SK-N-SH (cell line): ENCODE measurements at regions not wholly inside any gene's neighbourhood (a gene's known extent, or its start where the extent isn't known, plus 50 kb on each side); places are given as distances from the start of the nearest gene placed in this dataset.

ENCODE experiments used
- CTCF ChIA-PET: fragments of 300-600, 350-600 bp; formaldehyde crosslinking; extraction: SDS; loops from one replicate; lab custom pipeline; 2021; lab: Yijun Ruan, JAX
- POLR2A ChIA-PET: fragments of 350-600 bp; sonication (Branson Sonifier 250); formaldehyde crosslinking; extraction: SDS; loops from one replicate; lab custom pipeline; 2020; ENCODE audit warnings: antibody characterized with exemption, inconsistent platforms; lab: Yijun Ruan, JAX
- DNase-seq: peaks from one replicate; pipeline ENCODE4 v3.0.0; 2012
- H2AFZ ChIP-seq: fragments of 200-600 bp; sonication (generic); 2 replicates; pipeline ENCODE4 v1.8.1; 2016; ENCODE audit warnings: antibody characterized with exemption, mild to moderate bottlenecking, low read depth
- H3F3A ChIP-seq: fragments of 200-600 bp; sonication (generic); replicated peaks from 2 replicates; pipeline ENCODE3; 2016; ENCODE audit warnings: antibody characterized with exemption, mild to moderate bottlenecking; ENCODE audit not compliant: insufficient read depth
- H3K27ac ChIP-seq, 2 experiments: fragments of 200-500 bp in 1 of 2; fragments of 200-600 bp in 1 of 2; sonication (Bioruptor generic) in 1 of 2; sonication (generic), shearing (Covaris generic) in 1 of 2; 2 replicates each; pipeline versions ENCODE4 v1.5.1 to v1.6.1; 2014 to 2016; ENCODE audit warnings: low read depth in 2 of 2, inconsistent platforms in 1 of 2, low read length in 1 of 2, mild to moderate bottlenecking in 1 of 2, mixed read lengths in 1 of 2
- H3K27me3 ChIP-seq: fragments of 200-600 bp; sonication (generic), shearing (Covaris generic); 2 replicates; pipeline ENCODE4 v1.6.1; 2016; ENCODE audit warnings: mixed run types; ENCODE audit not compliant: insufficient read depth
- H3K36me3 ChIP-seq, 2 experiments: fragments of 200-500 bp in 1 of 2; fragments of 200-600 bp in 1 of 2; sonication (Bioruptor generic) in 1 of 2; sonication (generic) in 1 of 2; replicated peaks in 1 of 2; 2 replicates each; pipeline versions ENCODE3 to v1.5.1; 2014 to 2016; ENCODE audit warnings: low read length in 1 of 2, mild to moderate bottlenecking in 1 of 2; ENCODE audit not compliant: insufficient read depth in 2 of 2, control insufficient read depth in 1 of 2
- H3K4me1 ChIP-seq, 2 experiments: fragments of 200-500 bp in 1 of 2; fragments of 200-600 bp in 1 of 2; sonication (Bioruptor generic) in 1 of 2; sonication (generic), shearing (Covaris generic) in 1 of 2; 2 replicates each; pipeline versions ENCODE4 v1.5.1 to v1.6.1; 2014 to 2016; ENCODE audit warnings: low read depth in 1 of 2, low read length in 1 of 2, mixed run types in 1 of 2; ENCODE audit not compliant: insufficient read depth in 2 of 2, control insufficient read depth in 1 of 2
- H3K4me2 ChIP-seq: fragments of 200-600 bp; sonication (generic), shearing (Covaris generic); 2 replicates; pipeline ENCODE4 v1.6.1; 2017; ENCODE audit warnings: mixed run types
- H3K4me3 ChIP-seq, 2 experiments: fragments of 200-500 bp in 1 of 2; fragments of 200-600 bp in 1 of 2; sonication (Bioruptor generic) in 1 of 2; sonication (generic), shearing (Covaris generic) in 1 of 2; 2 replicates each; pipeline versions ENCODE4 v1.5.1 to v1.8.1; 2014 to 2016; ENCODE audit warnings: low read depth in 2 of 2, inconsistent platforms in 1 of 2, low read length in 1 of 2, mild to moderate bottlenecking in 1 of 2, mixed read lengths in 1 of 2, moderate library complexity in 1 of 2
- H3K79me2 ChIP-seq: fragments of 200-600 bp; sonication (generic); 2 replicates; pipeline ENCODE4 v1.8.1; 2017; ENCODE audit warnings: mild to moderate bottlenecking; ENCODE audit not compliant: insufficient read depth
- H3K9ac ChIP-seq: fragments of 200-600 bp; sonication (generic); 2 replicates; pipeline ENCODE4 v1.6.1; 2017; ENCODE audit warnings: mixed run types
- H3K9me2 ChIP-seq: fragments of 200-600 bp; sonication (generic); 2 replicates; pipeline ENCODE4 v1.6.1; 2017; ENCODE audit warnings: mixed run types
- H3K9me3 ChIP-seq: fragments of 200-600 bp; sonication (generic); 2 replicates; pipeline ENCODE4 v1.6.1; 2017; ENCODE audit warnings: mixed run types, mild to moderate bottlenecking, moderate library complexity
- H4K20me1 ChIP-seq: fragments of 200-600 bp; sonication (generic); 2 replicates; pipeline ENCODE4 v1.6.1; 2017; ENCODE audit warnings: mild to moderate bottlenecking, mixed run types; ENCODE audit not compliant: insufficient read depth
- ELF1 ChIP-seq: IDR thresholded peaks from 2 replicates; pipeline ENCODE4 v1.4.0; 2012
- EP300 ChIP-seq, 2 experiments: IDR thresholded peaks; 2 replicates each; pipeline versions ENCODE4 v1.4.0 to v1.6.1; 2012; ENCODE audit warnings: borderline replicate concordance in 1 of 2, low read depth in 1 of 2, low read length in 1 of 2
- EZH2phosphoT487 ChIP-seq: fragments of 200-600 bp; sonication (generic); IDR thresholded peaks from 2 replicates; pipeline ENCODE4 v1.6.1; 2017; ENCODE audit warnings: low read depth, mixed run types, mild to moderate bottlenecking, antibody characterized with exemption, moderate library complexity, borderline replicate concordance
- FOSL2 ChIP-seq: IDR thresholded peaks from 2 replicates; pipeline ENCODE4 v1.4.0; 2012; ENCODE audit warnings: low read depth, mild to moderate bottlenecking, moderate library complexity, borderline replicate concordance
- FOXJ3 ChIP-seq: sonication (generic); formaldehyde crosslinking; IDR thresholded peaks from 2 replicates; pipeline ENCODE4 v1.5.1; 2020; ENCODE audit warnings: mild to moderate bottlenecking, missing genetic modification reagents
- GABPA ChIP-seq: IDR thresholded peaks from 2 replicates; pipeline ENCODE4 v1.4.0; 2012; ENCODE audit warnings: low read depth, mild to moderate bottlenecking
- GATA2 ChIP-seq: sonication (generic); formaldehyde crosslinking; IDR thresholded peaks from 2 replicates; pipeline ENCODE4 v1.5.0; 2020; ENCODE audit warnings: mild to moderate bottlenecking, missing genetic modification reagents
- JUND ChIP-seq: IDR thresholded peaks from 2 replicates; pipeline ENCODE4 v1.4.0; 2012
- MAX ChIP-seq: IDR thresholded peaks from 2 replicates; pipeline ENCODE4 v1.4.0; 2012; ENCODE audit warnings: low read depth
- MXI1 ChIP-seq: IDR thresholded peaks from 2 replicates; pipeline ENCODE4 v1.6.1; 2012; ENCODE audit warnings: mild to moderate bottlenecking, low read depth, low read length, improper control_type of control experiment
- NFIC ChIP-seq: IDR thresholded peaks from 2 replicates; pipeline ENCODE4 v1.4.0; 2012; ENCODE audit warnings: borderline replicate concordance
- NRF1 ChIP-seq: IDR thresholded peaks from 2 replicates; pipeline ENCODE4 v1.6.1; 2012; ENCODE audit warnings: low read depth, mild to moderate bottlenecking, low read length
- PBX3 ChIP-seq: IDR thresholded peaks from 2 replicates; pipeline ENCODE4; 2012
- RCOR1 ChIP-seq: fragments of 150-350 bp; IDR thresholded peaks from 2 replicates; pipeline ENCODE4 v1.6.1; 2017; ENCODE audit warnings: antibody characterized with exemption, low read length
- RXRA ChIP-seq: IDR thresholded peaks from 2 replicates; pipeline ENCODE4 v1.4.0; 2012; ENCODE audit warnings: low read depth, mild to moderate bottlenecking, borderline replicate concordance
- SIN3A ChIP-seq: IDR thresholded peaks from 2 replicates; pipeline ENCODE4 v1.6.1; 2012; ENCODE audit warnings: low read depth, mild to moderate bottlenecking, low read length, moderate library complexity, borderline replicate concordance
- TCF12 ChIP-seq: IDR thresholded peaks from 2 replicates; pipeline ENCODE4 v1.4.0; 2012
- YY1 ChIP-seq: IDR thresholded peaks from 2 replicates; pipeline ENCODE4 v1.4.0; 2012; ENCODE audit warnings: low read depth, mild to moderate bottlenecking
- WGBS: methylation state at CpG from one replicate; pipeline ENCODE4 v1.1.6; 2017; ENCODE audit warnings: low lambda C conversion rate; 5-methylcytosine and 5-hydroxymethylcytosine counted together

- CTCF ChIA-PET, result no interaction called here
- peaks cover 0 to 28% of the 10 kb centered on the region in 2 experiments; a peak in 1 of 4 replicates for H3K4me1 ChIP-seq
- no peaks in the 10 kb centered on the region; the same call in 1 of the 2 replicates for H3K9me2 ChIP-seq
- POLR2A ChIA-PET, result no interaction called here
- no peak for TF ChIP-seq SIN3A
- no peak for TF ChIP-seq MXI1
- TF ChIP-seq PBX3, result no peak
- no peak for TF ChIP-seq NFIC
- TF ChIP-seq TCF12, result no peak
- no peak for TF ChIP-seq JUND
- no peak for TF ChIP-seq RXRA
- no peak for TF ChIP-seq FOXJ3 (CRISPR knock-in tag)
- TF ChIP-seq EZH2phosphoT487, result no peak
- TF ChIP-seq MAX, result no peak
- no peak for TF ChIP-seq ELF1
- no peak for TF ChIP-seq RCOR1
- no peak for TF ChIP-seq GATA2 (CRISPR knock-in tag)
- TF ChIP-seq GABPA, result no peak
- no peak for TF ChIP-seq NRF1
- H3F3A ChIP-seq, result peaks cover 6% of the 10 kb centered on the region
- no peaks in the 10 kb centered on the region for H3K9me3 ChIP-seq
- no peak overlapping the region for H2AFZ ChIP-seq
- no peak overlapping the region for H3K4me3 ChIP-seq
- no peak overlapping the region for H3K4me2 ChIP-seq
- H3K79me2 ChIP-seq, result no peaks in the 10 kb centered on the region
- no peak overlapping the region for H3K9ac ChIP-seq
- H4K20me1 ChIP-seq, result no peaks in the 10 kb centered on the region
- H3K27me3 ChIP-seq, result no peaks in the 10 kb centered on the region
- no peak overlapping the region for H3K27ac ChIP-seq
- 88% methylated on average over 5 of the region's 5 CpGs for WGBS
- no peaks in the 10 kb centered on the region for H3K36me3 ChIP-seq
- DNase-seq, result no peak
Observed at GRCh38 chr13:78197231-78197630, 278.6 kb upstream of the EDNRB start.

- peaks cover 0 to 28% of the 10 kb centered on the region in 2 experiments; a peak in 1 of 4 replicates for H3K4me1 ChIP-seq
- H3K9me2 ChIP-seq, result no peaks in the 10 kb centered on the region; the same call in 1 of the 2 replicates
- H3F3A ChIP-seq, result peaks cover 6% of the 10 kb centered on the region
- TF ChIP-seq FOSL2 (peak; percentile 30; the same call in 1 of the 2 replicates), FOXJ3 (CRISPR knock-in tag) (no peak), EP300 (IDR thresholded peaks at IDR 0.05; ENCODE audit: borderline replicate concordance in 1 of 2, low read depth in 1 of 2, low read length in 1 of 2) (0 out of 4 replicates have a peak, but pooled peaks of 1 of the 2 experiments have one; percentile 14), YY1 (no peak), TCF12 (0 out of 2 replicates have a peak, but pooled peaks have one; percentile 11), NFIC (peak; percentile 21; the same call in 1 of the 2 replicates), MAX (no peak)
- no peaks in the 10 kb centered on the region for H3K27me3 ChIP-seq
- no peak for DNase-seq
- ChIA-PET CTCF (no interaction called here), POLR2A (no interaction called here)
- no peaks in the 10 kb centered on the region for H3K9me3 ChIP-seq
- 77% methylated on average over 3 of the region's 3 CpGs for WGBS
- no peaks in the 10 kb centered on the region for H3K36me3 ChIP-seq
- no peak overlapping the region for H2AFZ ChIP-seq
- H3K4me2 ChIP-seq, result peak overlapping the region; percentile 7; the same call in 1 of the 2 replicates
- no peaks in the 10 kb centered on the region for H4K20me1 ChIP-seq
- 0 out of 4 replicates have a peak overlapping the region, but pooled peaks of 1 of the 2 experiments have one; percentile 4 for H3K27ac ChIP-seq
- no peak overlapping the region for H3K9ac ChIP-seq
- no peaks in the 10 kb centered on the region for H3K79me2 ChIP-seq
- no peak overlapping the region for H3K4me3 ChIP-seq
Observed at GRCh38 chr13:78194904-78195639, 276.4 kb upstream of the EDNRB start.
